HepG2 (cell line): ENCODE measurements at regions not wholly inside any gene's neighbourhood (a gene's known extent, or its start where the extent isn't known, plus 50 kb on each side); places are given as distances from the start of the nearest gene placed in this dataset.

Source experiments
- FOXJ3 ChIP-seq: sonication (generic); formaldehyde crosslinking; IDR thresholded peaks from 2 replicates; pipeline ENCODE4 v1.4.0; 2020; ENCODE audit warnings: missing genetic modification reagents, mild to moderate bottlenecking, borderline replicate concordance
- HOXA7 ChIP-seq: sonication (generic); formaldehyde crosslinking; IDR thresholded peaks from 2 replicates; pipeline ENCODE4 v1.8.1; 2022; ENCODE audit warnings: mild to moderate bottlenecking, missing genetic modification reagents, moderate library complexity
- MAFK ChIP-seq, 2 experiments: IDR thresholded peaks in 1 of 2; conservative IDR thresholded peaks in 1 of 2; 2 replicates each; pipeline ENCODE4 v1.6.1; 2011; ENCODE audit warnings: improper control_type of control experiment in 2 of 2, low read length in 2 of 2
- NFKB2 ChIP-seq: sonication (generic); formaldehyde crosslinking; IDR thresholded peaks from 2 replicates; pipeline ENCODE4 v1.4.0; 2020; ENCODE audit warnings: missing genetic modification reagents, borderline replicate concordance
- POLR2AphosphoS5 ChIP-seq: IDR thresholded peaks from 2 replicates; pipeline ENCODE4 v1.6.1; 2012; ENCODE audit warnings: low read depth, low read length
- ZNF567 ChIP-seq: sonication (generic); formaldehyde crosslinking; IDR thresholded peaks from 2 replicates; pipeline ENCODE4 v1.8.1; 2023; ENCODE audit warnings: mild to moderate bottlenecking, missing genetic modification reagents, borderline replicate concordance
- ZNF776 ChIP-seq: sonication (generic); formaldehyde crosslinking; IDR thresholded peaks from 2 replicates; pipeline ENCODE4 v1.4.0; 2020; ENCODE audit warnings: mild to moderate bottlenecking, missing genetic modification reagents
- TF ChIP-seq, protein P1 (sequence below): sonication (generic); formaldehyde crosslinking; IDR thresholded peaks from 2 replicates; pipeline ENCODE4 v1.5.1; 2020; ENCODE audit warnings: mild to moderate bottlenecking, missing genetic modification reagents, moderate library complexity
- TF ChIP-seq, protein P2 (sequence below): sonication (generic); formaldehyde crosslinking; IDR thresholded peaks from 2 replicates; pipeline ENCODE4 v1.4.0; 2020; ENCODE audit warnings: missing genetic modification reagents
- TF ChIP-seq, protein P3 (sequence below): sonication (generic); formaldehyde crosslinking; IDR thresholded peaks from 2 replicates; pipeline ENCODE4 v1.5.0; 2020; ENCODE audit warnings: mild to moderate bottlenecking, missing genetic modification reagents, moderate library complexity

DNA sequence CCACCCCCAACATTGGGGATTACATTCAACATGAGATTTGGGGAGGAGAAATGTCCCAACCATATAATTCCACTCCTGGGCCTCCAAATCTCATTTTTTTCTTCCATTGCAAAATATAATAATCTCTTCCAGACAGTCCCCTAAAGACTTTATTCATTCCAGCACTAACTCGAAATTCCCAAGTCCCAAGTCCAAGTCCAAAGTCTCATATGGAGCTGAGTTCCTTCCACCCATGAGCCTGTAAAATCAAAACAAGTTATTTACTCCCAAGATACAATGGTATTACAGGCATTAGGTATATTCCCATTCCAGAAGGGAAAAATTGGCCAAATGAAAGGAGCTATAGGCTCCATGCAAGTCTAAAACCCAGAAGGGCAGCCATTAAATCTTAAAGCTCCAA lies 56.7 kb downstream of the P2RY1 start:
- TF ChIP-seq, protein P1, sequence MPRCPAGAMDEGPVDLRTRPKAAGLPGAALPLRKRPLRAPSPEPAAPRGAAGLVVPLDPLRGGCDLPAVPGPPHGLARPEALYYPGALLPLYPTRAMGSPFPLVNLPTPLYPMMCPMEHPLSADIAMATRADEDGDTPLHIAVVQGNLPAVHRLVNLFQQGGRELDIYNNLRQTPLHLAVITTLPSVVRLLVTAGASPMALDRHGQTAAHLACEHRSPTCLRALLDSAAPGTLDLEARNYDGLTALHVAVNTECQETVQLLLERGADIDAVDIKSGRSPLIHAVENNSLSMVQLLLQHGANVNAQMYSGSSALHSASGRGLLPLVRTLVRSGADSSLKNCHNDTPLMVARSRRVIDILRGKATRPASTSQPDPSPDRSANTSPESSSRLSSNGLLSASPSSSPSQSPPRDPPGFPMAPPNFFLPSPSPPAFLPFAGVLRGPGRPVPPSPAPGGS = no peak
- TF ChIP-seq, protein P2, sequence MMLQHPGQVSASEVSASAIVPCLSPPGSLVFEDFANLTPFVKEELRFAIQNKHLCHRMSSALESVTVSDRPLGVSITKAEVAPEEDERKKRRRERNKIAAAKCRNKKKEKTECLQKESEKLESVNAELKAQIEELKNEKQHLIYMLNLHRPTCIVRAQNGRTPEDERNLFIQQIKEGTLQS (CRISPR knock-in tag) = no peak
- TF ChIP-seq POLR2AphosphoS5 = no peak
- TF ChIP-seq, protein P3, sequence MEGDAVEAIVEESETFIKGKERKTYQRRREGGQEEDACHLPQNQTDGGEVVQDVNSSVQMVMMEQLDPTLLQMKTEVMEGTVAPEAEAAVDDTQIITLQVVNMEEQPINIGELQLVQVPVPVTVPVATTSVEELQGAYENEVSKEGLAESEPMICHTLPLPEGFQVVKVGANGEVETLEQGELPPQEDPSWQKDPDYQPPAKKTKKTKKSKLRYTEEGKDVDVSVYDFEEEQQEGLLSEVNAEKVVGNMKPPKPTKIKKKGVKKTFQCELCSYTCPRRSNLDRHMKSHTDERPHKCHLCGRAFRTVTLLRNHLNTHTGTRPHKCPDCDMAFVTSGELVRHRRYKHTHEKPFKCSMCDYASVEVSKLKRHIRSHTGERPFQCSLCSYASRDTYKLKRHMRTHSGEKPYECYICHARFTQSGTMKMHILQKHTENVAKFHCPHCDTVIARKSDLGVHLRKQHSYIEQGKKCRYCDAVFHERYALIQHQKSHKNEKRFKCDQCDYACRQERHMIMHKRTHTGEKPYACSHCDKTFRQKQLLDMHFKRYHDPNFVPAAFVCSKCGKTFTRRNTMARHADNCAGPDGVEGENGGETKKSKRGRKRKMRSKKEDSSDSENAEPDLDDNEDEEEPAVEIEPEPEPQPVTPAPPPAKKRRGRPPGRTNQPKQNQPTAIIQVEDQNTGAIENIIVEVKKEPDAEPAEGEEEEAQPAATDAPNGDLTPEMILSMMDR (CRISPR knock-in tag) = no peak
- TF ChIP-seq ZNF776 (CRISPR knock-in tag) = no peak
- TF ChIP-seq FOXJ3 (CRISPR knock-in tag) = no peak
- TF ChIP-seq MAFK (conservative IDR thresholded peaks at IDR 0.05 in 1 of 2, IDR thresholded peaks at IDR 0.05 in 1 of 2; ENCODE audit: low read length in 2 of 2) = no peak
- TF ChIP-seq HOXA7 (CRISPR knock-in tag) = no peak
- no peak for TF ChIP-seq ZNF567 (CRISPR knock-in tag)
- no peak for TF ChIP-seq NFKB2 (CRISPR knock-in tag)
